IPS-15b (cell line): ENCODE measurements at regions not wholly inside any gene's neighbourhood (a gene's known extent, or its start where the extent isn't known, plus 50 kb on each side); places are given as distances from the start of the nearest gene placed in this dataset.
"Not testable (repeated sequence)": the region's sequence is repeated elsewhere in the genome, so short reads cannot be mapped to it uniquely, and the experiment has no call there.

Experiments
- H3K27me3 ChIP-seq: one replicate; pipeline ENCODE4 v1.6.1; 2013; ENCODE audit warnings: low read length; ENCODE audit not compliant: control insufficient read depth, insufficient read depth
- H3K36me3 ChIP-seq: one replicate; pipeline ENCODE4 v1.6.1; 2013; ENCODE audit warnings: low read length; ENCODE audit not compliant: control insufficient read depth, insufficient read depth
- H3K4me1 ChIP-seq: one replicate; pipeline ENCODE4 v1.6.1; 2013; ENCODE audit warnings: mild to moderate bottlenecking, low read length; ENCODE audit not compliant: control insufficient read depth, insufficient read depth
- H3K4me3 ChIP-seq: one replicate; pipeline ENCODE4 v1.5.1; 2013; ENCODE audit warnings: low read depth, low read length
- H3K9ac ChIP-seq: one replicate; pipeline ENCODE4 v1.6.1; 2013; ENCODE audit warnings: low read depth, mild to moderate bottlenecking, low read length
- H3K9me3 ChIP-seq: one replicate; pipeline ENCODE4 v1.6.1; 2013; ENCODE audit warnings: mild to moderate bottlenecking, low read length; ENCODE audit not compliant: control insufficient read depth, insufficient read depth

DNA sequence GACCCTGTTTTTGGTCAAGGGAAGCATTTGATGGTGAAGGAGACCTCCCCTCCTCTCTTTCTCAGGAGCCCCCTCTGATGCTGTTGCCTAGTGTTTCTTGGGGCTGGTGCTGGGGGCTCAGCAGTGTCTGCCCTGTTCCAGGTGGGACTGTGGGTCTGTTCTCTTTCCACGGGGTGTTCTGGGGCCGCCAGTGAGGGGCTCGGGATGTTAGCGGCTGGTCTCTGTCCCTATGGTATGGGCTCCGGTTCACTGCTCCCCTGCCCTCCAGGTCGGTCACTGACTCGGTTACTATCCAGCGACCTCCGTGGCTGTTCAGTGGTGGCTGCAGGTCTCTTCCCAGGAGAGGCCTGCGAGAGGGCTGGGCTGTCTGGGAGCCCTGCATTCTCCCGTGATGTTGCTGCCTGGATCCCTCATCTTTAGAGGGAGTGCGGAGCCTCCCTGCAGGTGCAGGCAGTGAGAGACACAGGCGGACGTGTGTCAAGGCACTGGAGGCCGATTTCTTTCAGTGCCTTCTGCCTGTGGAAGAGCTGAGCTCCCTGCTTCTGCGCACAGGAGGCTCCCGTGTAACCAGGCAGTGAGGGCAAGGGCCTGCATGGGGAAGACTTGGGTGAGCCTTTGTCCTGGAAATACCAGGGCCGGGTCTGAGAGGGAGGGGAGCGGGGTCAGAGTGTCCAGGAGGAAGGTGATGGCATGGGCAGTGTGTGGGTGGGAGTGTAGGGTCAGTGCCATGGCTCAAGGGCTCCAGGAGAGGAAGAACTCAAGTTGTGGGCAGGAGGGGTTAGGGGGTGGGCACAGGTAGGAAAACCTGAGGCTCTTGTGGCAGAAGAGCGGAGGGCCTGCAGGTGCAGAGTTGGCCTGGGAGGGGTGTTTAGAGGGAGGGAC is 362.6 kb downstream of the TMEM121 start:
- peaks cover 9% of the 10 kb centered on the region for H3K9me3 ChIP-seq
- H3K4me3 ChIP-seq = no peak overlapping the region
- peaks cover 5% of the 10 kb centered on the region for H3K36me3 ChIP-seq
- H3K4me1 ChIP-seq = no peaks in the 10 kb centered on the region
- no peak overlapping the region for H3K9ac ChIP-seq
- no peaks in the 10 kb centered on the region for H3K27me3 ChIP-seq

- Histone ChIP-seq H3K9ac (no peak overlapping the region), H3K4me3 (no peak overlapping the region), H3K9me3 (peaks cover 9% of the 10 kb centered on the region), H3K27me3 (no peaks in the 10 kb centered on the region), H3K36me3 (peaks cover 5% of the 10 kb centered on the region), H3K4me1 (no peaks in the 10 kb centered on the region)
Observed at GRCh38 chr14:105889666-105890473, 363.5 kb downstream of the TMEM121 start.

DNA sequence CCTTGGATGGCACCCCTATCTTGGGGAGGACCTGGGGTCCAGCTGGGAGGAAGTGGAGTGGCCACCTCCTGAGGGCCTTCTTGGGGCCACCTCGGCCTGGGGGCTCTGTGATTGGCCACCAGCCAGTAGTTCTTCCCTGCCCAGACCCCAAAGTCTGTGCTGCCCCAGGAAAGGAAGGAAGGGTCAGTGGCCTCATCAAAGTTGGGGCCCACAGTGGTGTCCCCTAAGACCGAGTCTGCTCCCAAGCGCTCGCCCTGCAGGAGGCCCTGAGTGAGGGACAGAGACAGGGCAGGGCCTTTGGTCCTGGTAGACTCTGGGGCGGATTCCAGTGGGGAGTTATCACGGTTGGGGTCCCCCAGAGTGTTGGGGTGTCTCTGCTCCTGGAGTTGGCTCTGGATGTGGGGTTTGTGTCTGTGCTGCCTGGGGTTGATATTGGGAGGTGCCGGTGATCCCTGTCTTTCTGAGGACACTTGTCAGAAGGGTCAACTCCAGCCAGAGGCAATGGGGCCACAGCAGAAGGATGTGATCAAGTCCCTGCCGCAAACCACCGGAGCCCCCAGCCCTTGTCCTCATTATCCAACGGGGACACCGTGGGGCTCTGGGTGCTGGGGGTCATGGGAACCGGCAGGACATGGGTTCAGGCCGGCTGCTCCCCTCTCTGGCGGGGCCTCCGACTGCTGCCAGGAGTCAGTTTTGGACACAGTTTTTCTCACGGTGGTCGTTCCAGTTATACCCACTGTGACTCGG is 364.3 kb downstream of the TMEM121 start:
- Histone ChIP-seq H3K9ac (no peak overlapping the region), H3K4me3 (no peak overlapping the region), H3K27me3 (no peaks in the 10 kb centered on the region), H3K9me3 (peaks cover 9% of the 10 kb centered on the region), H3K4me1 (no peaks in the 10 kb centered on the region), H3K36me3 (peaks cover 5% of the 10 kb centered on the region)

DNA sequence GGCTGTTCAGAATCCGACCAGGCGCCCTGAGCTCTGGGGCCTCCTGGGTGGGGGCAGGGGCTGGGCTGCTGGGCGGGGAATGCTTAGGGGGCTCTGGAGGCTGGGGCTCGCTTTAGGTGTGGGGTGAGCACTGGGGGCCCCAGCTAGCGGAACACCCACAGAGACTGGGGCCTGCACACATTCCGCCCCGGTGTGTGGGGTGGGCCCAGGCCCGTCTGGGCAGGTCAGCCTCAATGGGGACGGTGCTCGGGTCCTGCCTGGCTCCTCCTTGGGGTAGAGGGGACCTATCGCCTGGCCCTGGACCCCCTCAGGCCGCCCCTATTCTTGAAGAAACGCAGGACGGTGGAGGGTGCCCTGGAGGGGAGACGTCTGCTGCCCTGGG is 364.8 kb downstream of the TMEM121 start:
- no peak overlapping the region for H3K9ac ChIP-seq
- no peaks in the 10 kb centered on the region for H3K27me3 ChIP-seq
- no peak overlapping the region for H3K4me3 ChIP-seq
- H3K9me3 ChIP-seq = peaks cover 9% of the 10 kb centered on the region
- no peaks in the 10 kb centered on the region for H3K4me1 ChIP-seq
- H3K36me3 ChIP-seq = peaks cover 5% of the 10 kb centered on the region

DNA sequence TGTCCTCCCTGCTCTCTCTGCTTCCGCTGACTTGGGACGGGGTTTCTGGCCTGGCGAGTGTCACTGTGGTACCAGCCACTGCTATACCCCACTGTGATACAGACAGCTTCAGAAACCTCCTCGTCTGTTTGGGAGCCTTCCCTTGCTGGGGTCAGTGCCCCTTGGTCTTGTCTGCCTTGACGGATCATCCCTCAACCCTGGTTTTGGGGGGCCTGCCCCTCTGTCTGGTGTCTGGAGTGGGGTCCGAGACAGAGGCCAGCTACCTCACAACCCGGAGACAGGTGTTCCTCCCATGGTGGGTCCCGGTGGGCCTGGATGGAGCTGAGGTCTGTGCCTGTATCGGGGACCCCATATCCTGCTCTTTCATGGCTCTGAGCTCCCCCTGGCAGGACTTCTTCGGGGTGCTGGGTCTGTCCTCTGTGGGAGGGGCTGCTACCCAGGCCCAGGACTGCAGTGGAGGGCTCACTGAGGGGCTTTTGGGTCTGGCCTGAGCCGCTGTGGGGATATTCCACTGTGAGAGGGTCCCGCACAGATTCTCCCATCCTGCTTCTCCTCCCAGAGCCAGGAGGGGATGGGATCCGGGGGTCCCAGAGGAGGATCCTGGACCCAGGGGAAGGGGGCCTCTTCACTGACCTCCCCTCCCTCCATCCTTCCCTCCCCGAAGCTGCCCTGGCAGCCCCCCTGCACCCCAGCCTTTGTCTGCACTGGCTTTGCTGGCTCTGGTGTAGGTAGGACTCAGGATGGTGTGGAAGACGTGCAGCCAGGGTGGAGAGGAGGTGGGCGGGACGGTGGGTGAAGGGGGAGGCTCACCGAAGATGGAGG is 365.5 kb downstream of the TMEM121 start:
- Histone ChIP-seq H3K9ac (no peak overlapping the region), H3K4me3 (no peak overlapping the region), H3K4me1 (no peaks in the 10 kb centered on the region), H3K36me3 (peaks cover 5% of the 10 kb centered on the region), H3K27me3 (no peaks in the 10 kb centered on the region), H3K9me3 (peaks cover 9% of the 10 kb centered on the region)

- H3K27me3 ChIP-seq, H3K4me1 ChIP-seq, H3K36me3 ChIP-seq, H3K4me3 ChIP-seq, H3K9ac ChIP-seq, H3K9me3 ChIP-seq: not testable (repeated sequence)
Observed at GRCh38 chr14:105892453-105893441, 366.4 kb downstream of the TMEM121 start.

DNA sequence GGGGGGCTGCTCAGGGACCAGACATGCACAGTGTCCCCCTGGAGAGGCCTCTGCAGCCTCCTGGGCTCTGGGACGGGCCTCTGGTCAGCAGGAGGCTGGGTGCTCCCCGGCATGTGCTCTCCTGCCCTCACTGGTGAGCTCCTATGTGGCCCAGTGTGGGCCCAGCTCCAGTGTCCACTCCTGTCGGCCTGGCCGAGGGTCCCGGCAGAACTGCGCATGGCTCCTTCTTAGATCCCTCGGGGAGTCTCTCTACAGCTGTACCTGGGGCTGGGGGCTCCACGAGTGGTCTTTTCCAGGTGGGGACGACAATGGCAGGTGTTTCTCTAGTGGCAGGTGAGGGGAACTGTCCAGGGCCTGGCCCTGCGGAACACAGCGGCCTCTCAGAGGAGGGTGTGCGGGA is 367.3 kb downstream of the TMEM121 start:
- not testable (repeated sequence) for H3K27me3 ChIP-seq, H3K4me1 ChIP-seq, H3K9ac ChIP-seq, H3K36me3 ChIP-seq, H3K4me3 ChIP-seq, H3K9me3 ChIP-seq

GRCh38 chr14:105894125-105894977 is 368.0 kb downstream of the TMEM121 start:
- peaks cover 5% of the 10 kb centered on the region for H3K36me3 ChIP-seq
- H3K4me3 ChIP-seq = no peak overlapping the region
- H3K9me3 ChIP-seq = peaks cover 4% of the 10 kb centered on the region
- H3K9ac ChIP-seq = no peak overlapping the region
- no peaks in the 10 kb centered on the region for H3K27me3 ChIP-seq
- no peaks in the 10 kb centered on the region for H3K4me1 ChIP-seq

GRCh38 chr14:105894978-105895881 is 368.8 kb downstream of the TMEM121 start:
- Histone ChIP-seq H3K9me3 (peaks cover 7% of the 10 kb centered on the region), H3K4me3 (no peak overlapping the region), H3K27me3 (no peaks in the 10 kb centered on the region), H3K9ac (no peak overlapping the region), H3K36me3 (peaks cover 4% of the 10 kb centered on the region), H3K4me1 (no peaks in the 10 kb centered on the region)
